GM21423 (cell line): ENCODE measurements at regions not wholly inside any gene's neighbourhood (a gene's known extent, or its start where the extent isn't known, plus 50 kb on each side); places are given as distances from the start of the nearest gene placed in this dataset.
"Not testable (repeated sequence)": the region's sequence is repeated elsewhere in the genome, so short reads cannot be mapped to it uniquely, and the experiment has no call there.

Experiments used
- ATAC-seq: cut with Tn5 transposase; IDR thresholded peaks from one replicate; pipeline ENCODE4 v1.9.1; 2021; ENCODE audit warnings: mild to moderate bottlenecking, moderate library complexity; ENCODE audit not compliant: unreplicated experiment

DNA sequence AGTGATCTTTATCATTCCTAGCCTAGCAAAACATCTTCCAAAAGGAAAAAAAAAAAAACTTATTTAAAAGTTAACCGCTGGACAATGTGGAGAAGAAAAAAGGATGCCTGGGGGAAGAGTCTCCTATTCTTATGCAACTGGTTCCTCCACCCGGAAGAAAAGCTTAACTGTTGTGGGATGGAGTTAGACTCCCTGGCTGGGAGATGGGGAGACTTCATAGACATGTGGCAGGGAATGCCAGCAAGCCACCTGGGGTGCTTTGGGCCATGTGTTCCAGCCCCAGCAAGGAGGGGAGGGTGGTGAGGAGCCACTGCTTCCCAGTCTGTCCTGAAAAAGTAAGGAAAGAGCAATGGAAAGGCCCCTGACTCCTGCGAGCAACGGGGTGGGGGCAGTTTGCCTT, 119.4 kb upstream of the SPIN4 start:
- no peak for ATAC-seq

GRCh38 chrX:63466690-63467089, 115.6 kb upstream of the SPIN4 start:
- ATAC-seq, result no peak

- ATAC-seq, result no peak
Observed at GRCh38 chrX:63458981-63459380, 107.8 kb upstream of the SPIN4 start.

DNA sequence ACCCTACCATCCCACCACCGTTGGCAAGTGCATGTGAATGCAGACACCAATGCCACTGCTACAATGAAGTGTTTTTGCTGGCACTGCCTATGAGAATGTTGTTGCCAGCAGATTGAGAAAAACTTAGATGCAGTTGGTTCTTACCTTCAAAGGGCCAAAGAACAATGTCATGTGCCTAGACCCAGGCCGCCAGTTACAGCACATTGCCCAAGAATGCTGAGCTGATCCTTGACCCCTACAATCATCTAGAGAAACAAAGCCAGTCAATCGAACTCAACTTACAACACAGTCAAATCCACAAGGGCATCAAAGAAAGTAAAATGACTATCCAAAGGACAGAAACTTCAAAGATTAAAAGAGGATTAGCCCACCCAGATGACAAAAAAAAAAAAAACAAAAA, 102.4 kb upstream of the SPIN4 start:
- no peak for ATAC-seq

- ATAC-seq, result no peak
Observed at GRCh38 chrX:63441717-63442116, 90.6 kb upstream of the SPIN4 start.

DNA sequence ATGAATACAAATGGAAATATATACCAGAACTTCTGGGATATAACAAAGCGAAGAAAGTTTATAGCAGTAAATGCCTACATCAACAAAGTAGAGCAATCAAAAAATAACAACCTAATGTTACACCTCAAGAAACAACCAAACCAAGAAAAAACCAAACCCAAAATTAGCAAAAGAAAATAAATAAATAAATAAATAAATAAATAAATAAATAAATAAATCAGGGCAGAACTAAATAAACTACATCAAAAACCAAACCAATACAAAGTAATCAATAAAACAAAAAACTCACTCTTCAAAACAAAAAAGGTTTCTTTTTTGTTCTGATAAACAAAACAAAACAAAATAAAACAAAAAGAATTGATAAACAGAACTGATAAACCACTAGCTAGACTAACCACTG, 88.4 kb upstream of the SPIN4 start:
- ATAC-seq, result no peak

DNA sequence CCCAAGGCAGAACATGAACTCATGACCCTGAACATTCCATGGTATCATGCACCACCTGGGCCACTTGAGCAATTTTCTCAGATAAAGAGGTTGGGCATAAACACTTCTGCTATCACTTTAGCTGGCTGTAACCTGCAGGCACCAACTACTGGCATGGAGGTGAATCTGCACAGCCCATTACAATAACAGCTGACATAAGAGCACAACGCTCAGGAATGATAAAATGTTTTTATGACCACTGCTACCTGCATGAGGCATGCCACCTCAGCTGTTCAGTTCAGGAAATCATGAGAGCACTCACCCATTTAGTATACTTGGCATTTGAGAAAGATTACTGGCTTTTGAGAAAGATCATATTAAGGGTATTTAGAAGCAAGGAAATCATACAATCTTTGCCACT, 85.7 kb upstream of the SPIN4 start:
- no peak for ATAC-seq

- ATAC-seq, result no peak
Observed at GRCh38 chrX:63434665-63435064, 83.5 kb upstream of the SPIN4 start.

- ATAC-seq, result no peak
Observed at GRCh38 chrX:63434206-63434605, 83.1 kb upstream of the SPIN4 start.

DNA sequence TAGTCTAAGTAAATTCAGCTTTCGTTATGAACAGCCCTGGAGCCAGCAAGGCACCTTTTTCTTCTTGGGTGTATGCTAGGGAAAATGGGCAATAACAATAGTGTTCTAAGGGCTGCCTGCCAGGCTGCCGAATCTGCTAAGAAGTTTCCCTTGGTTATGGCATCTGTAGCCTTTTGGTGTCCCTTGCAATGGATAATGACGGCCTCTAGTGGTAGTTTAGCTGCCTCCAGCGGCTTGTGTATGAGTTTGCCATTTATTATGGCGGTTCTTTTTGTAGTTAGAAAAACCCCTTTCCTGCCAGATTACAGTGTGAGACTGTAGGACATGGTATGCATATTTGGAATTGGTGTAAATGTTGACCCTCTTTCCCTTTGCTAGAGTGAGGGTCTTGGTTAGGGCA, 78.9 kb upstream of the SPIN4 start:
- no peak for ATAC-seq

- no peak for ATAC-seq
Observed at GRCh38 chrX:63428348-63428747, 77.2 kb upstream of the SPIN4 start.

DNA sequence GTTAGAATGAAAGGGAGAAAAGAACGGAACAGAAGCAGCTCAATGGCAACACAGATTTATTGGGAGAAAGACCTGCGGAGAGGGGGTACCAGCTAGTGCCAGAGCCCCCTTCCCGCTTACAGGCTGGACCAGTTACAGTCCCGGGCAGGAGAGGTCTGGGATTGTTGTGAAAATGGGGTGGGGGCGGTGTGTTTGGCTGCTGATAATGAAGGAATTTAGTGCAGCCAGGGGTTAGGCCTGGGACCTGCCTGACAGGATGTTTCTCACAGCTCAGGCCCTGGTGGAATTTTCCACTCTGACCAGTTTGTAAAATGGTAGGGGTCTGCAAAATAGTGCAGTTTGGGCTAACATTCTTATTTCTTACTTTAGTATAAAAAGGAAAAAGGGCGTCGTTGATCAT, 75.4 kb upstream of the SPIN4 start:
- ATAC-seq, result no peak

- no peak for ATAC-seq
Observed at GRCh38 chrX:63424063-63424462, 72.9 kb upstream of the SPIN4 start.

GRCh38 chrX:63421411-63421810, 70.3 kb upstream of the SPIN4 start:
- ATAC-seq, result no peak

GRCh38 chrX:63418211-63418610, 67.1 kb upstream of the SPIN4 start:
- no peak for ATAC-seq

DNA sequence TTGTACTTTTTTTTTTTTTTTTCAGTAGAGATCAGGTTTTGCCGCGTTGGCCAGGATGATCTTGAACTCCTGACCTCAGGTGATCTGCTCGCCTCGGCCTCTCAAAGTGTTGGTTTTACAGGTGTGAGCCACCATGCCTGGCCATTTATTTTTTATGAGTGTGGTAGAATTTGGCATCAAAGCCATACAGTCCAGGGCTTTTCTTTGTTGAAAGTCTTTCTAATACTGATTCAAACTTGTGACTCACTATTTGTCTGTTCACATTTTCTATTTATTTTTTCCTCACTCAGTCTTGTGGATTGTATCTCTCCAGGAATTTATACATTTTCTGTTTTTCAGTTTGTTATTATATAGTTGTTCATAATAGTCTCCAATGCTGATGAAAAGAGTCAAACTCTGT, 66.5 kb upstream of the SPIN4 start:
- ATAC-seq, result no peak

DNA sequence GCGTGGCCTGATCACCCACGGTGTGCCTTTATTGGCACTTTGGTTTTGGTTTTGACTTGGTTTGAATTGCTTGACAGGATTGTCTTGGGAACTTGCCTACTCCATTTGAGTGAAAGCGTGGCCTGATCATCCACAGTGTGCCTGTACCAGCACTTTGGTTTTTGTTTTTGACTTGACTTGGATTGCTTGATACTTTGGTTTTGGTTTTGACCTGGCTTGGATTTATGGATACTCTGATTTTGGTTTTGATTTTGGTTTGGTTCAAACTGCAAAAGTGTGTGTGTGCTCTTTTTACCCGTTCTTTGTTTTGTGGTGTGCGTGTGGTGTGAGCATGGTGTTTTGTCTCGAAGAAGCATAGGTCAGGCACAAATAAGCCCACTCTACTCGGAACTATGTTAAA, 58.8 kb upstream of the SPIN4 start:
- ATAC-seq, result not testable (repeated sequence)

DNA sequence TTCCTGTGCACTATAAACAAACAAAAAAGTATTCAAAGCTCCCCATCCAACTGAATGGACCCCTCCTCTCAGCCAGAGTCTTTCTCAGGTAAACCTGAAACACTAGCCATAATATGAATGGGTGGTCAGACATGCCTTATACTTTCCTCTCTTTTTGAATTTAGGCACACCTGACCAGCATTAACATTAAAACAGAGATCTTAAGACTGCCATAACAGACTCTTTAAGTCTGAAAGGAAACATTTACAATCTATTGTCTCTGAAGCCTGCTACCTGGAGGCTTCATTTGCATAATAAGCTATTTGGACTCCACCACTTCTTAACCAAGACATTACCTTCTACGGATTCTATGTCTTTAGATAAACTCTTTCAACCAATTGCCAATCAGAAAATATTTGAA, 56.9 kb upstream of the SPIN4 start:
- no peak for ATAC-seq

DNA sequence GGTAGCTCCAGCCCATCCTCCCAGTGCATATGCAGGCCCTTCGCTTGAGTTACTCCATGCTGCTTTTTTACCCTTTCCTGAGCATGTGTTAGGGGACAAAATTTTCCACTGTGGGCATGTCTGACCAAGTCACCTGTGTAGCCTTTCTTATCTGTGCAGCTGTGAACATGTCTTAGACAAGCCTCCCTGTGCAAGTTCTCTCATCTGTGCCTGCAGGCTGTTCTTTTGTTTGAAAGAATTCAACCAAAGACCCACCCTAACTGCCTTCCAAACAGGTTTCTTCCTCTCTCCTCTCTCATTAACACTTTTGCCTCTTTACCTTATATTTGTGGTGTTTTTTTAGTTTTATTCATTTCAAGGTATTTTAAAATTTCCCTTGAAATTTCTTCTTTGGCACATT, 53.2 kb upstream of the SPIN4 start:
- ATAC-seq, result no peak

- ATAC-seq, result no peak
Observed at GRCh38 chrX:63402106-63402505, 51.0 kb upstream of the SPIN4 start.
